ENCODE measurements at regions not wholly inside any gene's neighbourhood (a gene's known extent, or its start where the extent isn't known, plus 50 kb on each side); places are given as distances from the start of the nearest gene placed in this dataset.

- TF ChIP-seq CTCF (IDR thresholded peaks at IDR 0.05) (no peak), EZH2phosphoT487 (IDR thresholded peaks at IDR 0.05) (no peak), EZH2 (IDR thresholded peaks at IDR 0.05) (no peak)
Observed at GRCh38 chr20:26243731-26244130, 547.1 kb upstream of the ZNF337 start.
